Esophagus muscularis mucosa (tissue), 4 donors: ENCODE measurements at regions not wholly inside any gene's neighbourhood (a gene's known extent, or its start where the extent isn't known, plus 50 kb on each side); places are given as distances from the start of the nearest gene placed in this dataset.

Experiments
- EP300 ChIP-seq: sonication (generic); formaldehyde crosslinking; IDR thresholded peaks from one replicate; pipeline ENCODE4 v1.6.1; 2017; ENCODE audit warnings: antibody characterized with exemption
- POLR2AphosphoS5 ChIP-seq, 2 donors: sonication (generic); formaldehyde crosslinking; IDR thresholded peaks; one replicate each; pipeline ENCODE4 v1.6.1; 2017; ENCODE audit warnings: antibody characterized with exemption in 2 of 2
- TF ChIP-seq, protein P1 (sequence below), 3 experiments: fragments of 200-600 bp in 2 of 3; fragments of 450-650 bp in 1 of 3; sonication (generic) in 2 of 3; IDR thresholded peaks; one replicate each; pipeline ENCODE4 v1.5.1; 2017 to 2019; ENCODE audit warnings: antibody characterized with exemption in 3 of 3, mild to moderate bottlenecking in 2 of 3, moderate library complexity in 1 of 3

DNA sequence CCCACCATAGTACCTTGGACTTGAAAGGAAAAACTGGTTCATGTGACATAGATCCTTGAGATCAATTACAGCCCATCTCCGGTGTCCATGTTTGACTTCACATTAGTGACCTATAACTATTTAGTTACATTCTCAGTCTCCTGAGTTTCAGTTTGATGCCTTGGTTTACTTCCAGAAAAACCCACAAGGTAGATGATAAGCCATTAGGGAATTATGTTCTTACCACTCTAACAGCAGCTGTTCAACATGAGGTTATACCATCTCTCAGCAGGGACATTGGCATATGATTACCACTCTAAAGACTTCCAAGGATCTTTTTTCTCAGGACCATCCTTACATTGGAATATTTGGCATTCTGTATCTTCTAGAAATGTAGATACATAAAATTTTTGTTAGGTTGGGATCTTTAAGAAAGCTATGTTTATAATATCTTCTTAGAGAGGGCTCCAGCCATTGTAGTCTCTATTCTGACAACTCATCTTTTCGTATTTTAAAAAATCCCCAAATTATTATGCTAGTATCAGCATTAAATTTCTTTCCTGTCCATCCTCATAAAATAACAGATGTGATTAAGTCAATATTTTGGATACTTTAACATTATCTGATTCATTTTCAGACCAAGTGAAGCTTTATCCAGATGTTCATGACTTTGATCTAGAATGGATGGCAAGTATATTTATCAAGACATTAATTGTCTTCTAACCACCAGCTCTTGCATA is 258.9 kb downstream of the RDH14 start:
- TF ChIP-seq, protein P1, sequence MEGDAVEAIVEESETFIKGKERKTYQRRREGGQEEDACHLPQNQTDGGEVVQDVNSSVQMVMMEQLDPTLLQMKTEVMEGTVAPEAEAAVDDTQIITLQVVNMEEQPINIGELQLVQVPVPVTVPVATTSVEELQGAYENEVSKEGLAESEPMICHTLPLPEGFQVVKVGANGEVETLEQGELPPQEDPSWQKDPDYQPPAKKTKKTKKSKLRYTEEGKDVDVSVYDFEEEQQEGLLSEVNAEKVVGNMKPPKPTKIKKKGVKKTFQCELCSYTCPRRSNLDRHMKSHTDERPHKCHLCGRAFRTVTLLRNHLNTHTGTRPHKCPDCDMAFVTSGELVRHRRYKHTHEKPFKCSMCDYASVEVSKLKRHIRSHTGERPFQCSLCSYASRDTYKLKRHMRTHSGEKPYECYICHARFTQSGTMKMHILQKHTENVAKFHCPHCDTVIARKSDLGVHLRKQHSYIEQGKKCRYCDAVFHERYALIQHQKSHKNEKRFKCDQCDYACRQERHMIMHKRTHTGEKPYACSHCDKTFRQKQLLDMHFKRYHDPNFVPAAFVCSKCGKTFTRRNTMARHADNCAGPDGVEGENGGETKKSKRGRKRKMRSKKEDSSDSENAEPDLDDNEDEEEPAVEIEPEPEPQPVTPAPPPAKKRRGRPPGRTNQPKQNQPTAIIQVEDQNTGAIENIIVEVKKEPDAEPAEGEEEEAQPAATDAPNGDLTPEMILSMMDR (IDR thresholded peaks at IDR 0.05): no peak
- TF ChIP-seq EP300 (no peak), POLR2AphosphoS5 (IDR thresholded peaks at IDR 0.05) (no peak)
